ENCODE measurements at regions not wholly inside any gene's neighbourhood (a gene's known extent, or its start where the extent isn't known, plus 50 kb on each side); places are given as distances from the start of the nearest gene placed in this dataset.

DNA sequence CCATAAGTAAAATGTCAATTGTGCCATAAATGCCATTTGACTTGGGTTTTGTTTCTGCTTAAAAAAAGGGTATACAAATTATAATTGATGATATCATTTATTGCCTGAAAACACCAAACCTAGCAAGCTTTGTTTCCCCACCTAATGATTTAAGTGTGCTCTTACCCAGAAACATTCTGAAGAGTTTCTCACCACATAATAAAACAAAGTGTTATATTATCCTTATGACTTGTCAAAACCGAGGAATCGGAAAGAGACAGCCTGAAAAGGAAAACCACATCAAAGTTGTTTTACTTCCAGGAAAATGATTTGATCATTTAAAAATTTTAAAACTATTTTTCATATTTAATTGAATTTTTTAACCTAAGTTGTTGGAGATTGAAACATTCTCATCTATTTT lies 170.5 kb upstream of the SLC39A10 start:
- TF ChIP-seq, protein P1, sequence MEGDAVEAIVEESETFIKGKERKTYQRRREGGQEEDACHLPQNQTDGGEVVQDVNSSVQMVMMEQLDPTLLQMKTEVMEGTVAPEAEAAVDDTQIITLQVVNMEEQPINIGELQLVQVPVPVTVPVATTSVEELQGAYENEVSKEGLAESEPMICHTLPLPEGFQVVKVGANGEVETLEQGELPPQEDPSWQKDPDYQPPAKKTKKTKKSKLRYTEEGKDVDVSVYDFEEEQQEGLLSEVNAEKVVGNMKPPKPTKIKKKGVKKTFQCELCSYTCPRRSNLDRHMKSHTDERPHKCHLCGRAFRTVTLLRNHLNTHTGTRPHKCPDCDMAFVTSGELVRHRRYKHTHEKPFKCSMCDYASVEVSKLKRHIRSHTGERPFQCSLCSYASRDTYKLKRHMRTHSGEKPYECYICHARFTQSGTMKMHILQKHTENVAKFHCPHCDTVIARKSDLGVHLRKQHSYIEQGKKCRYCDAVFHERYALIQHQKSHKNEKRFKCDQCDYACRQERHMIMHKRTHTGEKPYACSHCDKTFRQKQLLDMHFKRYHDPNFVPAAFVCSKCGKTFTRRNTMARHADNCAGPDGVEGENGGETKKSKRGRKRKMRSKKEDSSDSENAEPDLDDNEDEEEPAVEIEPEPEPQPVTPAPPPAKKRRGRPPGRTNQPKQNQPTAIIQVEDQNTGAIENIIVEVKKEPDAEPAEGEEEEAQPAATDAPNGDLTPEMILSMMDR (IDR thresholded peaks at IDR 0.05), result no peak
- TF ChIP-seq POLR2A (IDR thresholded peaks at IDR 0.05), result no peak

Data from breast epithelium (tissue), 3 donors.